Smooth muscle cell (in vitro differentiated cells): ENCODE measurements at regions not wholly inside any gene's neighbourhood (a gene's known extent, or its start where the extent isn't known, plus 50 kb on each side); places are given as distances from the start of the nearest gene placed in this dataset.

Source experiments
- DNase-seq: peaks from one replicate; lab custom pipeline; 2025; ENCODE audit not compliant: unreplicated experiment; lab: John Stamatoyannopoulos, UW
- H2AFZ ChIP-seq: fragments of 200-600 bp; sonication (generic); 2 replicates; pipeline ENCODE4 v1.6.0; 2016; ENCODE audit warnings: antibody characterized with exemption, low read depth, mild to moderate bottlenecking
- H3F3A ChIP-seq: fragments of 200-600 bp; sonication (generic); 2 replicates; pipeline ENCODE4 v1.6.0; 2017; ENCODE audit warnings: antibody characterized with exemption, low read depth
- H3K27ac ChIP-seq: fragments of 200-600 bp; sonication (generic); 2 replicates; pipeline ENCODE4 v1.5.1; 2016; ENCODE audit warnings: low read depth, mild to moderate bottlenecking
- H3K27me3 ChIP-seq: fragments of 200-600 bp; sonication (generic); 2 replicates; pipeline ENCODE4 v1.6.1; 2016; ENCODE audit warnings: low read depth, mild to moderate bottlenecking
- H3K36me3 ChIP-seq: fragments of 200-600 bp; sonication (generic); 2 replicates; pipeline ENCODE4 v1.5.1; 2016; ENCODE audit warnings: low read depth
- H3K4me1 ChIP-seq: fragments of 200-600 bp; sonication (generic); 2 replicates; pipeline ENCODE4 v1.5.1; 2016; ENCODE audit warnings: low read depth
- H3K4me2 ChIP-seq: fragments of 200-600 bp; sonication (generic); 2 replicates; pipeline ENCODE4 v1.6.0; 2016; ENCODE audit warnings: mild to moderate bottlenecking
- H3K4me3 ChIP-seq: fragments of 200-600 bp; sonication (generic); 2 replicates; pipeline ENCODE4 v1.5.1; 2016; ENCODE audit warnings: mild to moderate bottlenecking
- H3K79me2 ChIP-seq: fragments of 200-600 bp; sonication (generic); 2 replicates; pipeline ENCODE4 v1.6.0; 2016; ENCODE audit warnings: low read depth, mild to moderate bottlenecking
- H3K9ac ChIP-seq: fragments of 200-600 bp; sonication (generic); 2 replicates; pipeline ENCODE4 v1.6.0; 2016; ENCODE audit warnings: low read depth
- H3K9me3 ChIP-seq: fragments of 200-600 bp; sonication (generic); replicated peaks from 2 replicates; pipeline ENCODE4 v1.5.1; 2016; ENCODE audit warnings: low read depth
- H4K20me1 ChIP-seq: fragments of 200-600 bp; sonication (generic); 2 replicates; pipeline ENCODE4 v1.6.0; 2016; ENCODE audit warnings: low read depth
- CTCF ChIP-seq: fragments of 200-600 bp; sonication (generic); IDR thresholded peaks from 2 replicates; pipeline ENCODE4 v1.5.1; 2017; ENCODE audit warnings: borderline replicate concordance, mild to moderate bottlenecking, antibody characterized with exemption; ENCODE audit not compliant: insufficient read depth, poor library complexity, severe bottlenecking
- WGBS: methylation state at CpG from one replicate; pipeline ENCODE4 v1.1.7; 2016; ENCODE audit warnings: low lambda C conversion rate; 5-methylcytosine and 5-hydroxymethylcytosine counted together

- Histone ChIP-seq H4K20me1 (no peaks in the 10 kb centered on the region), H3K4me2 (no peak overlapping the region), H3F3A (no peaks in the 10 kb centered on the region), H3K9ac (no peak overlapping the region), H3K27ac (no peak overlapping the region), H3K36me3 (no peaks in the 10 kb centered on the region), H3K4me1 (no peaks in the 10 kb centered on the region), H3K27me3 (no peaks in the 10 kb centered on the region), H3K9me3 (no peaks in the 10 kb centered on the region), H3K79me2 (no peaks in the 10 kb centered on the region), H2AFZ (no peak overlapping the region), H3K4me3 (no peak overlapping the region)
- 71% methylated on average over 9 of the region's 9 CpGs for WGBS
- DNase-seq: no peak
- TF ChIP-seq CTCF: no peak
Measured at GRCh38 chr6:86477500-86478148, 459.7 kb upstream of the HTR1E start.

- H3K4me1 ChIP-seq: no peaks in the 10 kb centered on the region
- H3K27ac ChIP-seq: no peak overlapping the region
- H3K4me3 ChIP-seq: no peak overlapping the region
- no peak overlapping the region for H2AFZ ChIP-seq
- no peak overlapping the region for H3K4me2 ChIP-seq
- no peaks in the 10 kb centered on the region for H3K79me2 ChIP-seq
- H3K36me3 ChIP-seq: no peaks in the 10 kb centered on the region
- H3K9me3 ChIP-seq: no peaks in the 10 kb centered on the region
- 13% methylated on average over 4 of the region's 4 CpGs for WGBS
- no peaks in the 10 kb centered on the region for H4K20me1 ChIP-seq
- no peak for TF ChIP-seq CTCF
- H3F3A ChIP-seq: no peaks in the 10 kb centered on the region
- H3K27me3 ChIP-seq: no peaks in the 10 kb centered on the region
- no peak for DNase-seq
- H3K9ac ChIP-seq: no peak overlapping the region
Measured at GRCh38 chr6:86476311-86476710, 461.0 kb upstream of the HTR1E start.

GRCh38 chr6:86474081-86474480, 463.2 kb upstream of the HTR1E start:
- H3K27ac ChIP-seq: no peak overlapping the region
- 84% methylated on average over 9 of the region's 9 CpGs for WGBS
- H3F3A ChIP-seq: no peaks in the 10 kb centered on the region
- no peaks in the 10 kb centered on the region for H3K36me3 ChIP-seq
- DNase-seq: no peak
- TF ChIP-seq CTCF: no peak
- no peak overlapping the region for H3K4me3 ChIP-seq
- no peak overlapping the region for H2AFZ ChIP-seq
- H4K20me1 ChIP-seq: no peaks in the 10 kb centered on the region
- H3K79me2 ChIP-seq: no peaks in the 10 kb centered on the region
- H3K4me2 ChIP-seq: no peak overlapping the region
- H3K9me3 ChIP-seq: no peaks in the 10 kb centered on the region
- no peak overlapping the region for H3K9ac ChIP-seq
- H3K27me3 ChIP-seq: no peaks in the 10 kb centered on the region
- H3K4me1 ChIP-seq: no peaks in the 10 kb centered on the region

GRCh38 chr6:86471791-86472190, 465.5 kb upstream of the HTR1E start:
- no peaks in the 10 kb centered on the region for H3F3A ChIP-seq
- 62% methylated on average over 3 of the region's 3 CpGs for WGBS
- H3K4me3 ChIP-seq: no peak overlapping the region
- no peak overlapping the region for H3K27ac ChIP-seq
- H3K4me1 ChIP-seq: no peaks in the 10 kb centered on the region
- DNase-seq: no peak
- H4K20me1 ChIP-seq: no peaks in the 10 kb centered on the region
- TF ChIP-seq CTCF: no peak
- no peaks in the 10 kb centered on the region for H3K79me2 ChIP-seq
- H3K9ac ChIP-seq: no peak overlapping the region
- no peak overlapping the region for H2AFZ ChIP-seq
- H3K36me3 ChIP-seq: no peaks in the 10 kb centered on the region
- H3K9me3 ChIP-seq: no peaks in the 10 kb centered on the region
- no peak overlapping the region for H3K4me2 ChIP-seq
- no peaks in the 10 kb centered on the region for H3K27me3 ChIP-seq
